ENCODE measurements at regions not wholly inside any gene's neighbourhood (a gene's known extent, or its start where the extent isn't known, plus 50 kb on each side); places are given as distances from the start of the nearest gene placed in this dataset.

DNA sequence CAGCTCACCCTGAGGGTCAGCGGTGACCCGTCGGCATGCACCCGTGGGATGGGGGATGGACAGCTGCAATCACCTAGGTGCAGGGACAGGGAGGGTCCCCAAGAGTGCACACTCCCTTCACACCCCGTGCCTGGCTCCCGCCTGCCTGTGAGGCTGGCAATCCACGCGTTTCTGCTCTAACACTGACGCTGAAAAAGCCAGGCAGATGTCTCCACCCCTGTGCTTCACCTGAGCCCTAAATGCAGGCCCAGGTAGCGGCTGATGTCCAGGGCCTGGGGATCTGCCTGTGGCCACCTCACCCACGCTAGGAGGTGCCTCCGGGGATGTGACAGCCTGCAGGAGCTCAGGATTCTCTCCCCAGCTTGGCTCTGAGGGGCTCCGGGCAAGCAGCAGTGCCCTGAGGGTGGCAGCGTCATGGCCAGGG is 212.0 kb upstream of the SALL3 start:
- TF ChIP-seq POLR2AphosphoS5 (IDR thresholded peaks at IDR 0.05; ENCODE audit: insufficient read depth in 1 of 2, low read depth in 1 of 2) (no peak), POLR2A (IDR thresholded peaks at IDR 0.05) (no peak)
- TF ChIP-seq, protein P1, sequence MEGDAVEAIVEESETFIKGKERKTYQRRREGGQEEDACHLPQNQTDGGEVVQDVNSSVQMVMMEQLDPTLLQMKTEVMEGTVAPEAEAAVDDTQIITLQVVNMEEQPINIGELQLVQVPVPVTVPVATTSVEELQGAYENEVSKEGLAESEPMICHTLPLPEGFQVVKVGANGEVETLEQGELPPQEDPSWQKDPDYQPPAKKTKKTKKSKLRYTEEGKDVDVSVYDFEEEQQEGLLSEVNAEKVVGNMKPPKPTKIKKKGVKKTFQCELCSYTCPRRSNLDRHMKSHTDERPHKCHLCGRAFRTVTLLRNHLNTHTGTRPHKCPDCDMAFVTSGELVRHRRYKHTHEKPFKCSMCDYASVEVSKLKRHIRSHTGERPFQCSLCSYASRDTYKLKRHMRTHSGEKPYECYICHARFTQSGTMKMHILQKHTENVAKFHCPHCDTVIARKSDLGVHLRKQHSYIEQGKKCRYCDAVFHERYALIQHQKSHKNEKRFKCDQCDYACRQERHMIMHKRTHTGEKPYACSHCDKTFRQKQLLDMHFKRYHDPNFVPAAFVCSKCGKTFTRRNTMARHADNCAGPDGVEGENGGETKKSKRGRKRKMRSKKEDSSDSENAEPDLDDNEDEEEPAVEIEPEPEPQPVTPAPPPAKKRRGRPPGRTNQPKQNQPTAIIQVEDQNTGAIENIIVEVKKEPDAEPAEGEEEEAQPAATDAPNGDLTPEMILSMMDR (IDR thresholded peaks at IDR 0.05), result no peak

Data from vagina (tissue), 2 donors.